Activated CD8-positive, alpha-beta T cell treated with anti-CD3 and anti-CD28 coated beads for 36 hours (primary cell): ENCODE measurements at regions not wholly inside any gene's neighbourhood (a gene's known extent, or its start where the extent isn't known, plus 50 kb on each side); places are given as distances from the start of the nearest gene placed in this dataset.

Source experiments
- ATAC-seq: fragments of 200-7000 bp; cut with Tn5 transposase; one replicate; pipeline ENCODE4 v1.10.0; 2021; ENCODE audit warnings: mild to moderate bottlenecking, moderate library complexity
- CTCF ChIA-PET: fragments of 350-600 bp; sonication (Branson Sonifier 250); formaldehyde crosslinking; loops from one replicate; lab custom pipeline; 2021; ENCODE audit warnings: antibody characterized with exemption; lab: Charles Lee
- POLR2A ChIA-PET: fragments of 350-600 bp; sonication (Branson Sonifier 250); formaldehyde crosslinking; loops from one replicate; lab custom pipeline; 2021; ENCODE audit warnings: antibody characterized with exemption; lab: Charles Lee
- DNase-seq: peaks from one replicate; pipeline ENCODE4 v3.0.0-alpha.2; 2020
- H3K27ac Mint-ChIP-seq: one replicate; pipeline ENCODE4 v1.8.0; 2021; ENCODE audit warnings: mild to moderate bottlenecking, mixed read lengths
- H3K27me3 Mint-ChIP-seq: one replicate; pipeline ENCODE4 v1.8.0; 2021; ENCODE audit warnings: mixed read lengths
- H3K36me3 Mint-ChIP-seq: one replicate; pipeline ENCODE4 v1.8.0; 2021; ENCODE audit warnings: low read depth, mixed read lengths
- H3K4me1 Mint-ChIP-seq: one replicate; pipeline ENCODE4 v1.8.0; 2021; ENCODE audit warnings: low read depth, mixed read lengths
- H3K4me3 Mint-ChIP-seq: one replicate; pipeline ENCODE4 v1.8.0; 2021; ENCODE audit warnings: mild to moderate bottlenecking, moderate library complexity, mixed read lengths
- H3K9me3 Mint-ChIP-seq: one replicate; pipeline ENCODE4 v1.8.0; 2021; ENCODE audit warnings: mixed read lengths
- intact Hi-C: fragments of 100-400 bp; cut with micrococcal nuclease; formaldehyde crosslinking; loops from one replicate; pipeline ENCODE4 v1.10.0; 2022
- TF ChIP-seq, protein P1 (sequence below): fragments of 200-600 bp; IDR thresholded peaks from one replicate; pipeline ENCODE4 v1.8.0; 2022; ENCODE audit warnings: antibody characterized with exemption, mild to moderate bottlenecking

GRCh38 chr1:94608852-94609530 is 67.4 kb upstream of the F3 start:
- Mint-ChIP-seq H3K9me3 (no peaks in the 10 kb centered on the region), H3K27me3 (peaks cover 3% of the 10 kb centered on the region), H3K4me3 (no peak overlapping the region), H3K36me3 (no peaks in the 10 kb centered on the region), H3K27ac (no peak overlapping the region), H3K4me1 (no peaks in the 10 kb centered on the region)
- ATAC-seq (no peak), DNase-seq (no peak)
- TF ChIP-seq, protein P1, sequence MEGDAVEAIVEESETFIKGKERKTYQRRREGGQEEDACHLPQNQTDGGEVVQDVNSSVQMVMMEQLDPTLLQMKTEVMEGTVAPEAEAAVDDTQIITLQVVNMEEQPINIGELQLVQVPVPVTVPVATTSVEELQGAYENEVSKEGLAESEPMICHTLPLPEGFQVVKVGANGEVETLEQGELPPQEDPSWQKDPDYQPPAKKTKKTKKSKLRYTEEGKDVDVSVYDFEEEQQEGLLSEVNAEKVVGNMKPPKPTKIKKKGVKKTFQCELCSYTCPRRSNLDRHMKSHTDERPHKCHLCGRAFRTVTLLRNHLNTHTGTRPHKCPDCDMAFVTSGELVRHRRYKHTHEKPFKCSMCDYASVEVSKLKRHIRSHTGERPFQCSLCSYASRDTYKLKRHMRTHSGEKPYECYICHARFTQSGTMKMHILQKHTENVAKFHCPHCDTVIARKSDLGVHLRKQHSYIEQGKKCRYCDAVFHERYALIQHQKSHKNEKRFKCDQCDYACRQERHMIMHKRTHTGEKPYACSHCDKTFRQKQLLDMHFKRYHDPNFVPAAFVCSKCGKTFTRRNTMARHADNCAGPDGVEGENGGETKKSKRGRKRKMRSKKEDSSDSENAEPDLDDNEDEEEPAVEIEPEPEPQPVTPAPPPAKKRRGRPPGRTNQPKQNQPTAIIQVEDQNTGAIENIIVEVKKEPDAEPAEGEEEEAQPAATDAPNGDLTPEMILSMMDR = no peak
- CTCF ChIA-PET = no interaction called here
- POLR2A ChIA-PET = no interaction called here
- intact Hi-C loops = no loop called here

- no peak overlapping the region for H3K27ac Mint-ChIP-seq
- CTCF ChIA-PET = no interaction called here
- ATAC-seq = no peak
- H3K4me3 Mint-ChIP-seq = no peak overlapping the region
- intact Hi-C loops = no loop called here
- POLR2A ChIA-PET = no interaction called here
- no peaks in the 10 kb centered on the region for H3K4me1 Mint-ChIP-seq
- peaks cover 10% of the 10 kb centered on the region for H3K27me3 Mint-ChIP-seq
- no peak for DNase-seq
- TF ChIP-seq, protein P1 = no peak
- H3K9me3 Mint-ChIP-seq = no peaks in the 10 kb centered on the region
- H3K36me3 Mint-ChIP-seq = no peaks in the 10 kb centered on the region
Observed at GRCh38 chr1:94608142-94608851, 66.7 kb upstream of the F3 start.

- Mint-ChIP-seq H3K4me1 (peaks cover 3% of the 10 kb centered on the region), H3K36me3 (no peaks in the 10 kb centered on the region), H3K9me3 (no peaks in the 10 kb centered on the region), H3K4me3 (no peak overlapping the region), H3K27me3 (peaks cover 12% of the 10 kb centered on the region), H3K27ac (no peak overlapping the region)
- CTCF ChIA-PET = no interaction called here
- ATAC-seq = no peak
- no peak for DNase-seq
- POLR2A ChIA-PET = no interaction called here
- TF ChIP-seq, protein P1 = no peak
- intact Hi-C loops = no loop called here
Observed at GRCh38 chr1:94607398-94607797, 65.8 kb upstream of the F3 start.

DNA sequence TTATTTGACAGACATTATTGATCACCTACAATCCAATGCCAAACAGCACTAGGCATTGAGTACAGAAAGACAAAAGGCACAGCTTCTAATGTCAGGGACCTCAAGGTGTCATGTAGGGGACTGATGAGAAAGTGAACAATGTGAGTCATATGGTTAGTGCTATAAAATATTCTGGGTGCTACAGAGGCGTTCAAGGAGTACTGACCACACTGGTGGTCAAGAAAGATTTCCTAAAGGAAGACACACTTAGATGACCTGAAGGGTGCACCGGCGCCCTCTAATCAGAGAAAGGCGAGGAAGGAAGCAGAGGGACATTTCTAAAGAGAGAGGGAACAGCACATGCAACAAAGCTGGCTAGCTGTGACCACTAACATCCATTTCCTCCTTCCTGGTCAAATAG is 64.9 kb upstream of the F3 start:
- intact Hi-C loops = no loop called here
- Mint-ChIP-seq H3K9me3 (no peaks in the 10 kb centered on the region), H3K27me3 (peaks cover 19% of the 10 kb centered on the region), H3K27ac (no peak overlapping the region), H3K4me3 (no peak overlapping the region), H3K4me1 (peaks cover 6% of the 10 kb centered on the region), H3K36me3 (no peaks in the 10 kb centered on the region)
- DNase-seq = no peak
- ChIA-PET POLR2A (no interaction called here), CTCF (no interaction called here)
- TF ChIP-seq, protein P1 = no peak
- no peak for ATAC-seq

DNA sequence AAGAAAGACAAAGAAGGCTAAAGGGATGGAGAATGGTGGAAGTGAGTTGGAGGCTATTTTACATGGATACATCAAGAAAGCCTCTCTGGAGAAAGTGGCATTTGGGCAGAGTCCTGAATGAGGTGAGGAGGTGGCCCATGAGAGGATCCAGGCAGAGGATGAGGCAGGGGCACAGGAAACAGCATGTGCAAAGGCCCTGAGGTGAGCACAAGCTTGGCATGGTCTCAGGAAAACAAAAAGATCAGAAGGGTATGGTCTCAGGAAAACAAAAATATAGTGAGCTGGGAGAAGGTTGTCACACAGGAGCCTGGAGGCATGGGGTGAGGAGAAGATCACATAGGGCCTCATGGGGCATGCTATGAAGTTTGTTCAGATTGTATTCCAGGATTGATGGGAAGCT is 62.1 kb upstream of the F3 start:
- ChIA-PET POLR2A (no interaction called here), CTCF (no interaction called here)
- H3K4me1 Mint-ChIP-seq = peaks cover 6% of the 10 kb centered on the region
- TF ChIP-seq, protein P1 = no peak
- no peaks in the 10 kb centered on the region for H3K36me3 Mint-ChIP-seq
- no peak for DNase-seq
- H3K27ac Mint-ChIP-seq = no peak overlapping the region
- no peak for ATAC-seq
- H3K9me3 Mint-ChIP-seq = no peaks in the 10 kb centered on the region
- peaks cover 21% of the 10 kb centered on the region for H3K27me3 Mint-ChIP-seq
- no peak overlapping the region for H3K4me3 Mint-ChIP-seq
- intact Hi-C loops = no loop called here
